ENCODE measurements at regions not wholly inside any gene's neighbourhood (a gene's known extent, or its start where the extent isn't known, plus 50 kb on each side); places are given as distances from the start of the nearest gene placed in this dataset.

DNA sequence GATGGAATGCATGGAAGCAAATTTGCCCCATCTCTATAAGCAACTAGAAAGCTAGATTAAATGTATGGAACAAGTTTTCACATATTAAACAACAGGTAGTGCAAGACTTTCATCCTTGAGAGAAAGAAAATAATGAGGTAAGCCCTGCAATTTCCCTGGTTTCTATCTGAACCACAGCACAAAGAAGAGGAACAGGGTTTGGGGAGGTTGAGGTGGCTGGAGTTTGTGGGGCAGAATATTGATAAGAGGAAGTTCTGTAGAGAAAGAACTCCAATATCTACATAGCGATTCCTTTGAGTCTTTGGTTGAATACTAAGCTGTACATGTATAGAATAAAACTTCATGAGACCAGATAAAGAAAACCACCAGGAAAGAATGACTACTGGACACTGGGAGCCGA lies 96.3 kb upstream of the CCND2 start:
- TF ChIP-seq TEAD4 (IDR thresholded peaks at IDR 0.05; ENCODE audit: borderline replicate concordance, insufficient read depth) = no peak
- TF ChIP-seq SIN3A (IDR thresholded peaks at IDR 0.05; ENCODE audit: borderline replicate concordance, low read depth, low read length) = no peak
- TF ChIP-seq, protein P1, sequence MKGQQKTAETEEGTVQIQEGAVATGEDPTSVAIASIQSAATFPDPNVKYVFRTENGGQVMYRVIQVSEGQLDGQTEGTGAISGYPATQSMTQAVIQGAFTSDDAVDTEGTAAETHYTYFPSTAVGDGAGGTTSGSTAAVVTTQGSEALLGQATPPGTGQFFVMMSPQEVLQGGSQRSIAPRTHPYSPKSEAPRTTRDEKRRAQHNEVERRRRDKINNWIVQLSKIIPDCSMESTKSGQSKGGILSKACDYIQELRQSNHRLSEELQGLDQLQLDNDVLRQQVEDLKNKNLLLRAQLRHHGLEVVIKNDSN (IDR thresholded peaks at IDR 0.05; ENCODE audit: borderline replicate concordance, low read depth) = no peak
- no peak for TF ChIP-seq NRF1 (IDR thresholded peaks at IDR 0.05; ENCODE audit: low read depth, low read length)
- ChIA-PET CTCF (interaction anchor here (0.8 to 1.2 kb wide), 2 partner anchors 9 to 291 kb away, joined by 3 read pairs; no protein-coding TSS in a partner anchor), POLR2A (no interaction called here)
- Histone ChIP-seq H3K27ac (ENCODE audit: low read depth in 2 of 2, low read length in 1 of 2) (no peak overlapping the region), H3K79me2 (ENCODE audit: insufficient read depth) (no peaks in the 10 kb centered on the region), H3K9me2 (no peaks in the 10 kb centered on the region), H3K9ac (no peak overlapping the region), H3K4me2 (no peak overlapping the region), H3K4me1 (ENCODE audit: control insufficient read depth in 1 of 2, insufficient read depth in 2 of 2, low read depth in 1 of 2, low read length in 1 of 2) (no peaks in the 10 kb centered on the region), H3K4me3 (ENCODE audit: low read depth in 2 of 2, low read length in 1 of 2) (no peak overlapping the region), H3K9me3 (no peaks in the 10 kb centered on the region), H3K36me3 (replicated peaks in 1 of 2; ENCODE audit: control insufficient read depth in 1 of 2, insufficient read depth in 2 of 2, low read length in 1 of 2) (no peaks in the 10 kb centered on the region), H2AFZ (ENCODE audit: low read depth) (no peak overlapping the region), H3K27me3 (ENCODE audit: insufficient read depth) (peaks cover 9% of the 10 kb centered on the region; the same call in 1 of the 2 replicates), H4K20me1 (ENCODE audit: insufficient read depth) (no peaks in the 10 kb centered on the region), H3F3A (replicated peaks; ENCODE audit: insufficient read depth) (no peaks in the 10 kb centered on the region)
- 11% methylated on average over 2 of the region's 2 CpGs for WGBS (ENCODE audit: low lambda C conversion rate)
- DNase-seq = no peak

DNA sequence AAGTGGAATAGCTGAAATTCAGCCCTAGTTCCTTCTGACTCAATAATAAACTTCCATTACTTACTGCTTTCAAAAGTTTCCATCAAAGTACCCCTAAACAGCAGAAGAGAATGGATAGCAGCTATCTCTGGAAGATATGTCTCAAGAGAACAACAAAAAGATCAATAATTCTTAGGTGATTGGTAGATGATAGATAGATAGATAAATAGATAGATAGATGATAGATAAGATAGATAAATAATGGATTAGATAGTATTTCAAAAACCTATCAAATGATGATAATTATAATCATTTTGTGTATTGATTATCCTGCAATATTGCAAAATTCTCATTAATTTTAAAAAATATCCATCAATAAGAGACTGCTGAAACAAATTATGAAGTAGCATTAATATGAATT lies 97.4 kb upstream of the CCND2 start:
- ChIA-PET CTCF (interaction anchor here (1.2 kb wide), 1 partner anchor 10 kb away, joined by 3 read pairs; no protein-coding TSS in a partner anchor), POLR2A (no interaction called here)
- H3K27ac ChIP-seq (ENCODE audit: low read depth in 2 of 2, low read length in 1 of 2) = no peak overlapping the region

More for the DNA sequence above, 97.4 kb upstream of the CCND2 start:
- Histone ChIP-seq H4K20me1 (ENCODE audit: insufficient read depth) (no peaks in the 10 kb centered on the region), H3K4me2 (no peak overlapping the region), H3F3A (replicated peaks; ENCODE audit: insufficient read depth) (no peaks in the 10 kb centered on the region), H3K36me3 (replicated peaks in 1 of 2; ENCODE audit: control insufficient read depth in 1 of 2, insufficient read depth in 2 of 2, low read length in 1 of 2) (no peaks in the 10 kb centered on the region), H3K27me3 (ENCODE audit: insufficient read depth) (peaks cover 9% of the 10 kb centered on the region; the same call in 1 of the 2 replicates), H3K9ac (no peak overlapping the region), H3K9me3 (no peaks in the 10 kb centered on the region), H3K4me1 (ENCODE audit: control insufficient read depth in 1 of 2, insufficient read depth in 2 of 2, low read depth in 1 of 2, low read length in 1 of 2) (no peaks in the 10 kb centered on the region), H2AFZ (ENCODE audit: low read depth) (no peak overlapping the region), H3K4me3 (ENCODE audit: low read depth in 2 of 2, low read length in 1 of 2) (no peak overlapping the region), H3K9me2 (no peaks in the 10 kb centered on the region), H3K79me2 (ENCODE audit: insufficient read depth) (no peaks in the 10 kb centered on the region)
- no peak for DNase-seq
- TF ChIP-seq, protein P1 (IDR thresholded peaks at IDR 0.05; ENCODE audit: borderline replicate concordance, low read depth) = no peak
- TF ChIP-seq RXRA (IDR thresholded peaks at IDR 0.05; ENCODE audit: borderline replicate concordance, low read depth) = no peak
- no peak for TF ChIP-seq FOXJ3 (CRISPR knock-in tag; IDR thresholded peaks at IDR 0.05)
- TF ChIP-seq NFIC (IDR thresholded peaks at IDR 0.05; ENCODE audit: borderline replicate concordance) = no peak
- TF ChIP-seq, protein P2, sequence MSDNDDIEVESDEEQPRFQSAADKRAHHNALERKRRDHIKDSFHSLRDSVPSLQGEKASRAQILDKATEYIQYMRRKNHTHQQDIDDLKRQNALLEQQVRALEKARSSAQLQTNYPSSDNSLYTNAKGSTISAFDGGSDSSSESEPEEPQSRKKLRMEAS (IDR thresholded peaks at IDR 0.05; ENCODE audit: low read depth) = no peak
- no peak for TF ChIP-seq SMC3 (IDR thresholded peaks at IDR 0.05; ENCODE audit: low read depth, low read length)
- TF ChIP-seq, protein P3, sequence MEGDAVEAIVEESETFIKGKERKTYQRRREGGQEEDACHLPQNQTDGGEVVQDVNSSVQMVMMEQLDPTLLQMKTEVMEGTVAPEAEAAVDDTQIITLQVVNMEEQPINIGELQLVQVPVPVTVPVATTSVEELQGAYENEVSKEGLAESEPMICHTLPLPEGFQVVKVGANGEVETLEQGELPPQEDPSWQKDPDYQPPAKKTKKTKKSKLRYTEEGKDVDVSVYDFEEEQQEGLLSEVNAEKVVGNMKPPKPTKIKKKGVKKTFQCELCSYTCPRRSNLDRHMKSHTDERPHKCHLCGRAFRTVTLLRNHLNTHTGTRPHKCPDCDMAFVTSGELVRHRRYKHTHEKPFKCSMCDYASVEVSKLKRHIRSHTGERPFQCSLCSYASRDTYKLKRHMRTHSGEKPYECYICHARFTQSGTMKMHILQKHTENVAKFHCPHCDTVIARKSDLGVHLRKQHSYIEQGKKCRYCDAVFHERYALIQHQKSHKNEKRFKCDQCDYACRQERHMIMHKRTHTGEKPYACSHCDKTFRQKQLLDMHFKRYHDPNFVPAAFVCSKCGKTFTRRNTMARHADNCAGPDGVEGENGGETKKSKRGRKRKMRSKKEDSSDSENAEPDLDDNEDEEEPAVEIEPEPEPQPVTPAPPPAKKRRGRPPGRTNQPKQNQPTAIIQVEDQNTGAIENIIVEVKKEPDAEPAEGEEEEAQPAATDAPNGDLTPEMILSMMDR (IDR thresholded peaks at IDR 0.05) = no peak
- TF ChIP-seq FOXM1 (IDR thresholded peaks at IDR 0.05; ENCODE audit: low read depth) = no peak
- TF ChIP-seq TCF12 (IDR thresholded peaks at IDR 0.05) = no peak
- TF ChIP-seq FOSL2 (IDR thresholded peaks at IDR 0.05; ENCODE audit: borderline replicate concordance, low read depth) = no peak
- no peak for TF ChIP-seq YY1 (IDR thresholded peaks at IDR 0.05; ENCODE audit: low read depth)
- no peak for TF ChIP-seq EZH2phosphoT487 (IDR thresholded peaks at IDR 0.05; ENCODE audit: borderline replicate concordance, low read depth)
- TF ChIP-seq, protein P4, sequence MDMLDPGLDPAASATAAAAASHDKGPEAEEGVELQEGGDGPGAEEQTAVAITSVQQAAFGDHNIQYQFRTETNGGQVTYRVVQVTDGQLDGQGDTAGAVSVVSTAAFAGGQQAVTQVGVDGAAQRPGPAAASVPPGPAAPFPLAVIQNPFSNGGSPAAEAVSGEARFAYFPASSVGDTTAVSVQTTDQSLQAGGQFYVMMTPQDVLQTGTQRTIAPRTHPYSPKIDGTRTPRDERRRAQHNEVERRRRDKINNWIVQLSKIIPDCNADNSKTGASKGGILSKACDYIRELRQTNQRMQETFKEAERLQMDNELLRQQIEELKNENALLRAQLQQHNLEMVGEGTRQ (IDR thresholded peaks at IDR 0.05; ENCODE audit: borderline replicate concordance, low read depth, low read length) = no peak
- TF ChIP-seq, protein P5, sequence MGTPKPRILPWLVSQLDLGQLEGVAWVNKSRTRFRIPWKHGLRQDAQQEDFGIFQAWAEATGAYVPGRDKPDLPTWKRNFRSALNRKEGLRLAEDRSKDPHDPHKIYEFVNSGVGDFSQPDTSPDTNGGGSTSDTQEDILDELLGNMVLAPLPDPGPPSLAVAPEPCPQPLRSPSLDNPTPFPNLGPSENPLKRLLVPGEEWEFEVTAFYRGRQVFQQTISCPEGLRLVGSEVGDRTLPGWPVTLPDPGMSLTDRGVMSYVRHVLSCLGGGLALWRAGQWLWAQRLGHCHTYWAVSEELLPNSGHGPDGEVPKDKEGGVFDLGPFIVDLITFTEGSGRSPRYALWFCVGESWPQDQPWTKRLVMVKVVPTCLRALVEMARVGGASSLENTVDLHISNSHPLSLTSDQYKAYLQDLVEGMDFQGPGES (IDR thresholded peaks at IDR 0.05; ENCODE audit: low read depth, low read length) = no peak
- no peak for TF ChIP-seq NRF1 (IDR thresholded peaks at IDR 0.05; ENCODE audit: low read depth, low read length)
